RCC 7860 (cell line): ENCODE measurements at regions not wholly inside any gene's neighbourhood (a gene's known extent, or its start where the extent isn't known, plus 50 kb on each side); places are given as distances from the start of the nearest gene placed in this dataset.
"Not testable (repeated sequence)": the region's sequence is repeated elsewhere in the genome, so short reads cannot be mapped to it uniquely, and the experiment has no call there.

ENCODE experiments used
- DNase-seq: peaks from one replicate; pipeline ENCODE4 v3.0.0-alpha.2; 2015; ENCODE audit warnings: low spot score
- FAIRE-seq: peaks from 2 replicates; lab custom pipeline; 2012; peaks lifted over from hg19 to GRCh38; lab: Jason Lieb, UNC

GRCh38 chr4:81319657-81320056 lies 104.6 kb upstream of the PRKG2 start:
- FAIRE-seq (no peak), DNase-seq (no peak)

DNA sequence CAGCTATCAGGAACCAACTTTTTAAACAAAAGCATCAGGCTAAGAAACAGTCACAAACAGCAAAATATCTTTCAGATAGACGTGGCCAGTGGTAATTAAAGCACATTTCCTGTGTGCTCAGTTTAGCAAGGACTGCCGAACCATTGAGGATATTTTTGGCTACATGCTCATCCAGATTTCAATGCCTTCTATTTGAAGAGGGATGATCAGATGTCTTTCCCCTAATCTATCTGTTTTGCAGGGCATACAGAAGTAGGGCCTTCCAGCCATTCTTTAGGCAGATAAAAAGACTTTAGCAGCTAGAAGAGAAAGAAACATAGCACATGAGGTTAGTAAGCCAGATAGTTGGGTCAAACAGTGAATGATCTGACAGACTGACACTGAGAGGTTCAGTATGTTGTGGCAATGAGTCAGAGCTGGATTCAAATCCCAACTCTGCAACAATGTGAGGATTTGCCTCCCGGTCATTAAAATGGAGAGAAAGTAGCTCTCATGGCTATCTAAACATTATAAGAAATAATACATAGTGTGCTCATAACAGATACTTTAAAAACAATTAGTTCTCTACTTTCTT lies 100.0 kb upstream of the PRKG2 start:
- peak; percentile 14 for DNase-seq

DNA sequence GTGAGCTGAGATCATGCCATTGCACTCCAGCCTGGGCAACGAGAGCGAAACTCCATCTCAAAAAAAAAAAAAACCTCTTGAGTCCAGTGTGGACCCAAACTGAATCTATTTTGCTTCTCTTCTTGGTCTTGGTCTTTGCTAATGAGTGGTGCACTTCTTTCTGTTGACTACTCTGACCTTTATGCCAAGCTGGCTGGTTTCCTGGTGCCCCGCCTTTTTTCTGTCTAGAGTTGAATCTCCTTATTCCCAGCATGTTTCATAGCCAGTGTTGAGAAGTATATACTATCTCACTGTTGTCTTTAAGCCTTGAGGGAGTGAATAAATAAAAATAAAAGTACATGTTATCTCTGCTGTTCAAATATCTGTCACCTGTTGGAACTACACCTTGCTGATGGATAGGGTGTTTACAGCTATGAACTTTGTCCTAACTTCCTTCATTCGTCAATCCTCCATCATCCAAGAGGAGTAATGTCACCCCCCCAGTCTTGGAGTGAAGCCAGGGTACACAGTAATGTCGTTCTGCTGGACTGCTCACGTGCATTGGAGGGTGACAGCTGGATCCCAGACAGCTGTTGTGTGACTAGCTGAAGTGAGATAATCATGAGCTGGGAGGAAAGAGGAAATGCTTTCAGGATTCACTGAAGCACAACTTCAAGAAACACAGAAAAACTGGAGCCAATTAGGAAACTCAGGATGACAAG lies 99.3 kb upstream of the PRKG2 start:
- peak; percentile 72 for DNase-seq
- peak; percentile 72 for FAIRE-seq

More for the DNA sequence above, 100.0 kb upstream of the PRKG2 start:
- FAIRE-seq, result no peak

- DNase-seq (no peak), FAIRE-seq (no peak)
Measured at GRCh38 chr4:81307991-81308390, 93.0 kb upstream of the PRKG2 start.

DNA sequence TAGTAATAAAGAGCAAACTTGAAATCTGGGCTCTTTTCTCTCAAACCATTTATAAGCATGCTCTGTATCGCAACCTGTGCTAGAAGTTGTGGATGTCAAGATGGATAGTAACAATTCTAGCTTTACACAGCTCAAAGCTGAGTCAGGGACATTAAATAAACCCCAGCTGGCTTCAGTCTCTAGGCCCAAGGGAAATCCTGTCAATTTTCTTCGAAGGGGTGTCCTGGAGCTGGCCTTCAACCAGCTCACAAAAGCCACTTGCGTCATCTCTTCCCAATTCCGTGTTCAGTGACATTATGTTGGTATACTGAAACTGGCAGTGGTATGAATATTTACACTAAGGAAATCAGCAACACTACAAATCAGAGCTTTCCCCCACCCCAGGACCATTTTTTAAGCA lies 89.8 kb upstream of the PRKG2 start:
- no peak for FAIRE-seq
- DNase-seq, result no peak

DNA sequence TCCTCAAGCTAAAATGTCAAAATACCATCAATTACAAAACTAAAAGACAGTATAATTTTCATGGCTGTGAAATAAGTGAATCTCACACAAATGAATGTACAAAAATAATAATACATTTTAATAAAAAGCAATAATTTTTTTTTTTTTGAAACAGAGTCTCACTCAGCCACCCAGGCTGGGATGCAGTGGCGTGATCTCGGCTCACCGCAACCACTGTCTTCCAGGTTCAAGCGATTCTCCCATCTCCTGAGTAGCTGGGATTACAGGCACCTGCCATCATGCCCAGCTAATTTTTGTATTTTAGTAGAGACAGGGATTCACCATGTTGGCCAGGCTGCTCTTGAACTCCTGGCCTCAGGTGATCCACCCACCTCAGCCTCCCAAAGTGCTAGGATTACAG lies 85.3 kb upstream of the PRKG2 start:
- not testable (repeated sequence) for DNase-seq, FAIRE-seq

DNA sequence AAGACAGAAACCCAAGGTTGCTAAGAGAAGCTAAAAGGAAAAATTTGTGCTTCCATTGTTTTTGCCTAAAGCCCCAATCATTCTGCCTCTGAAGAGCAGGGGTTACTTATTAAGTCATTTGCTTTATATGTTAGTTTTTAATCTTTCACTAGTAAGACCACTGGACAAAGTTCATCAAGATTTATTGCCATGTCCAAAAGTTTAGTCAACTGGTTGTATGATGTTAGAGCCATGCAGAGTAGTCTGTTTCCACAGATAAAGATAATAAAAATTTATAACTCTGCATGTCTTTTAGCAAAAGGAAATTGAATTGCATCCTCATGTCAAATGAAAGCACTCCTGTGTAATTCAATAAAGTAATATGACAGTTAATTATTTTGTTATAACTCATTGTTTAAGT lies 75.8 kb upstream of the PRKG2 start:
- FAIRE-seq (no peak), DNase-seq (no peak)

DNA sequence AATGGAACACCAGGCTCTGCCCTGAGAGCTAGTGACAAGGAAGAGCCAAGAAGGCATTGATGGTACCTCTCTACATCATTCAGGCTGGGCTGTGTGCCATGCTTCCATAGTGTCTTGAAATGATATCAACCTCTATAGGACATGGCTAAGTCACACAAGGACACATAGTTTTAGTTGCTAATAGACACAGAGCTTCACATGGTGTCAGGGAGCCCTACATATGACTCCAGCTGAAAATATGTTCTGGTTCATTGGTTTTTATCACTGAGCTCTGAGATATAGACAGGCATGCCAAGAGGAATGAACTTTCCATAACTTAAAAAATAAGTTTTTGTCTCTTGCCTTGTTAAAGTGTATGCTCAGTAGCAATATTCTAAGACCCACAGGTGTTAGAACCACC lies 72.1 kb upstream of the PRKG2 start:
- FAIRE-seq, result no peak
- DNase-seq, result no peak

GRCh38 chr4:81282131-81282530 lies 67.1 kb upstream of the PRKG2 start:
- FAIRE-seq, result no peak

DNA sequence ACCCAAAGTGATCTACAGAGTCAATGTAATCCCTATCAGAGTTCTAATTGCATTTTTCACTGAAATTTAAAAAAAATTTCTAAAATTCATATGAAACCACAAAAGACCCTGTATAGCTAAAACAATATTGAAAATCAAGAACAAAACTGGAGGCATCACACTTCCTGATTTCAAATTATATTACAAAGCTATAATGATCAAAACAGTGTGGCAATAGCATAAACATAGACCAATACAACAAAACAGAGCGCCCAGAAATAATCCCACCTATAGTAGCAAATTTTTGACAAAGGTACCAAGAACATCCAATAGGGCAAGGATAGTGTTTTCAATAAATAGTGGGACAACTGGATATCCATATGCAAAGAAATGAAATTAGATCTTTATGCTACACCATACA lies 59.4 kb upstream of the PRKG2 start:
- FAIRE-seq (no peak), DNase-seq (no peak)

More at GRCh38 chr4:81282131-81282530, 67.1 kb upstream of the PRKG2 start:
- no peak for DNase-seq

DNA sequence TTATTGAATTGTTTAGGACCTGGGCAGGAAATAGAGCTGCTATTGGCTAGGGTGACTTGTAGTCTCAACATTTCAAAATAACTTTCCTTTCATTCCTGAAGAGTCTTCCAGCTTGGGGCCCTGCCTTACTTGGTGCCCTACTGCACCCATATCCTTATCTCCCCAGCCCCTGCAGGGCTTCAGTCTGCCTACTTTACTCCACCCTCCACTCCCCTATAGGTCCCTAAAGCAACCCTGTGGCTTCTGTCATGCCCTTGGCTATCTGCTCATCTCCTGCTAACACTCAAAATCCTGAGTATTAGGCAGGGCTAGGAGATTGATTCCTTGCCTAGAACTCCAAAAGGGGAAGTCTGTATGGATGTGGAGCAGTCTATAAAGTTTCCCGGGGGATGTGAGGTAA lies 57.6 kb upstream of the PRKG2 start:
- FAIRE-seq, result no peak

More for the DNA sequence above, 57.6 kb upstream of the PRKG2 start:
- DNase-seq, result no peak
